HG03442 (cell line): ENCODE measurements at regions not wholly inside any gene's neighbourhood (a gene's known extent, or its start where the extent isn't known, plus 50 kb on each side); places are given as distances from the start of the nearest gene placed in this dataset.
"Not testable (repeated sequence)": the region's sequence is repeated elsewhere in the genome, so short reads cannot be mapped to it uniquely, and the experiment has no call there.

ENCODE experiments used
- ATAC-seq: cut with Tn5 transposase; IDR thresholded peaks from one replicate; pipeline ENCODE4 v1.9.1; 2021; ENCODE audit warnings: mild to moderate bottlenecking, moderate library complexity; ENCODE audit not compliant: unreplicated experiment

DNA sequence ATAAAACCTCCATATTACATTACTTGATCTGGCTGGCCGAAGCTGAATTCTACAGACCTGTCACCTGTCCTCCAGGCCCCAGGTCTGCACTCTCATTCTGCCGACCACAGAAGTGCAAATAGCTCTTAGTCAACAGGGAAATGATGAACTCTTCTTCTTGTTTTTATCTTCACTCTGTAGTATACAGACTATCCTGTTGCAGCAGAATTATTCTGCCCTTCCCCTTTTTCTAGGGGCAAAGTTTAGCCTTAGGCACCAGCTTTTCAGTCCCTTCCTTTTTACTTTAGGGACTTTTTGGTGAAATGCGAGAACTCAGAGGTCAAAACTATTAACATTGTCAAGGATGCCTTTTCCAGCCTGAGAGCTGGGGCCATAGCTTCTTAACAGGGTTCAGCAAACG lies 229.6 kb upstream of the EGLN3 start:
- ATAC-seq: no peak

DNA sequence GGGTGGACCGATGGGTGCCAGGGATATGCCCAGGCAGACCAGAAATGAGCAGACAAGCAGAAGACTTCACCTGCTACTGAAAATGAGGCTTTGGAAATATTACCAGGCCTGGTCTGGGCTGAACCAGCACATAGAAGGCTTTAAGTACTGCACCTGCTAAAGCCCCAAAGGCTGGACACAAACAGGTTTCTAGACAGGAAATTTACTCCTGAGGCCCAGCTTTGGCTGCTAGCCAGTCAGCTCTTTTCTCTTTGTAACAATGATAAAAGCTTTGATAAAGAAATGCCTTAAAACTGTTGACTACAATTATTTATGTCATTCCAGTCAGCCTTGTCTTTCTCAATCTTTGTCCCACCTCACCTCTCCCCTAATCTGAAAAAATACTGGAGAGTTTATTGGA lies 228.9 kb upstream of the EGLN3 start:
- ATAC-seq: no peak

DNA sequence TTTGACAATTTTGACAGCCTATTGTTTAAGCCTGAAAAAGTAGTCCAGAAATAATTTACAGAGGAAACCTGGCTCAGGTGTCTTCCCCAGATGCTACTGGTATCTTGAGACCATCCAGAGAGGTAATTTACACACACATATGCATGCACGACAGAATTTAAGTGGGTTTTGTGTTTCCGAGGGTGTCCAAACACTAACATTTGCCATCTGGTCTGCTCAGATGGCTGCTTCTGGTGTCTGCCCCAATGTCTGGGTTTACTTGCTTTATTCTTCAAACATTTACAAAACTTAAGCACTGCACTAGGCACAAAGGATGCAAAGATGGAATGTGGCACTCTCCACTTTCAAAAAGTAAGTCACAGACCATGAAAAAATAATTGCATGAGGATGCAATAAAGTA lies 226.6 kb upstream of the EGLN3 start:
- ATAC-seq: no peak

DNA sequence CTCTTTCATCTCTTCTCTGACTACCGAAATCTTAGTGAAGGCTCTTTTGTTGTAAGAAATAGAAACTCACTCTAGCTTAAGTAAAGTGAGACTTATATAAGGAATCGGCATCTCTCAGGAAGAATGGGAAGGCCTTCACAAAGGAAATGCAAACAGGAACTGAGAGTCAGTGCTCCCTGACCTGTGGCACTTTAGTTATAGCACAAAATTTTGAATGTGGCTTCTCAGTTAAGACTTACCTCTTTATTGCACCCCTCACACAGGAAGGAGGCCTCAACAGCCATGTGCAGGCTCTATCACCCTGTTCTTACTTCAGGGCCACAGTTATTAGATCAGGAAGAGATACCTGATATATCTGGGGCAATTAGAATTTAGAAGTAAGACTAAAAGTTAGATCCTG lies 224.7 kb upstream of the EGLN3 start:
- peak; percentile 66 for ATAC-seq

DNA sequence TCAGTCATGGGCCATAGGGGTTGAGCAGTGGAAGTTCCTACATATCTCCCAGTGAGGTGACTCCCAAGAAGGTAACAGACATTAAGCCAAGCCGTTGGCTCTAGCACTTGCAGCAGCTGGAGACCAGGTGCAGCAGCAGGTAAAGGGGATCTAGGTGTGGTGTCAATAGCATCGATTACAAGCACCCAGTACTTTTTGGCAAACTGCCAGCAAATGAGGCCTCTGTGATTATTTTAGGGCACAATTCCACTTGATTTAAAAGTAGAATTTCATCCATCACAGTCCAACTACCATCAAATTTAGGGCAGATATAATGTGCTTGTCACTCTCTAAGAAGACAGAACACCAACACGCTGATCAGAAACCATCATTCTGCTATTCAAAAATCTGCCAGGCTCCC lies 224.1 kb upstream of the EGLN3 start:
- no peak for ATAC-seq

DNA sequence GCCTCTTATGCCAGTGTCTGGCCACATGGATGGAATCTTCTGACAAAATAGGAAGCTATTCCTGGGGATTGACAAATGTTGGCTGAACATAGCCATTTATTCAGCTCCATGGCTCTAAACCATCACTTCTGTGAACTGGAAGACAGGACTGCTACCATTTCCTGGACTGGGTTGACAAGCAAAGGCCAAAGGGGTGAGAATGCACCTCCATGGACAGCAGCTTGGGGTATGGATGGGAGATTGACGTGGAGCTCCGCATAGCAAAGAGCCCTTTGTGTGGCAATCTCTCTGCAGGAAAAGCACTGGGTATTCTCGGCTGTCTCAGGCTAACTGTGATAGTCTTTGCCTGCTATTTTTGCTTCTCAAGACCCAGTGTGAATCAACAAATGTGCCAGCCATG lies 223.0 kb upstream of the EGLN3 start:
- no peak for ATAC-seq

DNA sequence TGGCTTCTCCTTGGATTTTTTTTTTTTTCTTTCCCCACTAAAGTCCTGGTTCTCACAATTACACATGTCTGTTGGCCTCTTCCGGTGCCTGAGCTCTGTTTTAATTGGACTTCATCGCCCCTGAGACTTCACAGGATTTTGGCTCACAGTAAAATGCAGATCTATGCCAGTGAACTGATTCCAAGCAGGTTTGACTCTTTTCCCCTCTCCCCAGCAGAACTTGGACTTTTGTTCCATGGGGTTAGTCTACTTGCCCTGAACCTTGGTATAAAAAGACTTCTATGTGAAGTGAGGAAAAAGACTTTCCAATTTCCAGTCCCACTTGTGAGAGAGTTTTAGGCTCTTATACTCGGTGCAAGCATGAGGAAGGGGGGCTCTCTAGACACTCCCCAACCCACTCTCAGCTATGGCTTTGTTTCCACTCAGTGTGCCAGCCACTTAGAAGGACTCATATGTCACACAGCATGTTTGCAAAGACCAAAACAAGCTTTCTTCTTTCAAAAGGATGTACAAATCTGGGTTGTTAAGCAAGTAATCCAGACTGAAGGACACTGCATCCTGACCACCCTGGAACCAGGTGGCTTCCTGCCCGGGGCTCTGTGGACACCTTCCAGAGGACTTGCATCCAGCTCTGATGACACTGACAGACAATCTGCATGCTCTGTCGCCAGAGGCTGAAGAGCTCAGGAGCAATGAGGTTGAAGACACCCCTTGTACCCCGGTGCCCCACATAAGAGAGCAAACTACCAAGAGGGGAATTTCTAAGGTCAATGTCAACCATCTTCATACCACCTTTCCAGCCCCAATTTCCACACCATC lies 221.9 kb upstream of the EGLN3 start:
- ATAC-seq: no peak

DNA sequence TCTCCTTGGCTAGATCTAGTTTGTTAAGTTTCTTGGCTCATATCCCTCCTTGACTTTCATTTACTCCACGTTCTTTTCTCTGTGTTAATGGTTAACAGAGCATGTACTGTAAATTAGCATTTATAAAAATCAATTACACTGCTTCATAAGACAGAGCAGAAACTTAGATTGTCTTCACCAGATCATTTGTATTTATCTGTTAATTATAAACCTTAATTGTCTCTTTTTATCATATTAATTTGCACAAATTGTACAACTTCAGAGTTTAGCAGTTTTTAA lies 221.2 kb upstream of the EGLN3 start:
- ATAC-seq: no peak

DNA sequence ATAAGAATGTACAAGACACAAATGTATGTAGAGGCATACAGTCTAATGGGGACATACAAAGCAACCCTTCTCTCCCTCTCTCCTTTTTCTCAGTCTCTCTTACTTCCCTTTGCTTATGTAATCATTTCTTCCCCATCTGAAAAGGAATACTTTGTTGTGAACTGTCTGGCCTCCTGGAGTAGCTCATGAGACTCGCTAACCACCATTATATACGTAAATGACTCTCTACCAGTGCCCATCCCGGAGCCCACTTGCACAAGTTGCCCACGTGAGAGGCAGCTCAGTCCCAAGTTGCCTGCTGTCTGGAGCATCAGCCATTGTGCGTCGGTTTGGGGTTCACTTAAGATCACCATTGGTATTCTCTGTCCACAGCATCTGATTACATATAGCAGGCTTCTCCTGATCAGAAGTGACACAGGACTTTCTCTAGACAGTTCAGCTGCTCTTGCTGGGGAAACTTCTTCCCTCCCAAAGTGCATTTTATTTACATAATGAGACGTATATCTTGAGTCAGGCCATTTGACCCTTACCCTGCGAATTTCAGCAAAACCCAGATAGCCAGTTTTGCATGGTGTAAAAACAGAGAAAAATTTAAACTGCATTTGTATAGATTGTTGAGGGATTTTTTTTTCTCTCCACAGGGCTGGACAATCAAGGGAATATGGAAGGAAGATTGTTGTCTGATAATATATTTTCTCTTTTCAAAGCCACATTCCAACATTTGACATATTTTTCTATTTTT lies 220.7 kb upstream of the EGLN3 start:
- no peak for ATAC-seq

DNA sequence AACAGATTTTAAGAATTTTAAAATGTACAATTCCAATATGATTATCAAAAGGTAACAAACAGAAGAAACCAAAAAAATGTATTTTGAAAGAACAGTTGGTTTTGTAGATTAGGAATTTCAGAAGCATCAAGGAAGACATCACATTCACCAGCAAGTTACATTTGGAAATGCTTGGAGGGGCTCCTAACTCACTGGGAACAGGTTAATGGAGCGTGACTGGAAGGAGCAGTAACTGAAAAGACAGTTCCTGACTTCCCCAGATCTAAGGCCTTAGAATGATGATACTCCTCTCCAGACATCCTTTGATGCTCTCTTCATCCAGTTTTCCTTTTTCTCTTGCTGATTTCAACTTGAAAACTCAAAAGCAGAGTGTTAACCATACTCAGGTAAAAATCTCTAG lies 220.0 kb upstream of the EGLN3 start:
- no peak for ATAC-seq

DNA sequence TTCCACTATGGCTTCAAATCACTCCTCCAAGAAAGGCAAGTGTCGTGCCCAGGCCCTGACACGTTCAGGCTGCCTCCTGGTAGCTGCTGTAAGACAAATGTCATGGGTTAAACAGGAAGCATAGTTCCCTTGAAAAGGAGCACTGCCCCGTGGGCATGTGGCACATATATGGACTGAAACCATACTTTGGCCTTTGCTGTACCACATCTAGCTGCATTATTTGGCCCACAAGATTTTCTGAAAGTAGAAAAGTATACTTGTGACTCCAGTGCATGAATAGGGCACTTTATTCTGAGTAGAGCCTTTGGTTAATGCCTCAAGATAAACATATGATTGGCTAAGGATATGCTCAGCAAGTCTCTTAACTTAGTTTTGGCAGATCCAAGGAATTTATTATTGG lies 218.7 kb upstream of the EGLN3 start:
- ATAC-seq: no peak

DNA sequence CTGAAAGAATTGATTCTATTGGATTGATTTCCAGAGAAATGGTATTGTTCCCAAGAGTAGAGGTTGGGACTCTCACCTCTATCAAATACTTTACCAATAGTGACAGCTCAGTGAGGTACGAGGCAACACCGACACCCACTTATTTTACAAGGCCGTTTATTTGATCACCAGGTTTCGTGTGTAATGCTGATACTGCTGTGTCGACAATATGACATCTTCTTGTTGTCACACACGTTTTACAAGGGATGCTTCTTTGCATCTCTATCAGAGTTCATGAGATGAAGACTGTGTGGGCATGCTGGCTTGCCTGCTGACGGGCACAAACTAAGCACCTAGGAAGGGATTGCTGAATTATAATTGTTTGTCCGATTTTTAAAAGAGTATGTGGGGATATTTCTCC lies 217.8 kb upstream of the EGLN3 start:
- ATAC-seq: no peak

DNA sequence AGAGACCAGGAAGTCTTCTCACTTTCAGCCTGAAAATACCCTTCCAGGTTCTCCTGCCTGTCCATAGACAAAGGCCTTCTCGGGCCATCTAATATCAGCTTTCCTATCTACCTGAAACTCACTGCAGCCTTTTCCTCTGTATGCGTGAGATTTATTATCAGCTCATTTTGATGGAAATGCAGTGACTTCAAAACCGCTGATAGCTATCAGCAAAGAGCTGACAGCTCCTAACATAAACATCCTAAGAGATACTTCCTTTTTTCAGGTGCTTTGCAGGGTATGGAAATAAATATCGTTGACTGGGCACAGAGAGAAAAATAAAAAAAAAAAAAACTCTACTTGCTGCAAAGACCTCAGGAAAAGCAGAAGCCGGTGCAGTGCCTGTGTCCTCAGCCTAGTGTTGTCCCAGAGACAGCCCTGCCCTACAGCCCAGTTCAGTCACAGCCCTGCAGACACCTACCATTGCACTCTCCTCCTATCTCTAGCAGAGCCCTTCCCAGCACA lies 215.0 kb upstream of the EGLN3 start:
- no peak for ATAC-seq

DNA sequence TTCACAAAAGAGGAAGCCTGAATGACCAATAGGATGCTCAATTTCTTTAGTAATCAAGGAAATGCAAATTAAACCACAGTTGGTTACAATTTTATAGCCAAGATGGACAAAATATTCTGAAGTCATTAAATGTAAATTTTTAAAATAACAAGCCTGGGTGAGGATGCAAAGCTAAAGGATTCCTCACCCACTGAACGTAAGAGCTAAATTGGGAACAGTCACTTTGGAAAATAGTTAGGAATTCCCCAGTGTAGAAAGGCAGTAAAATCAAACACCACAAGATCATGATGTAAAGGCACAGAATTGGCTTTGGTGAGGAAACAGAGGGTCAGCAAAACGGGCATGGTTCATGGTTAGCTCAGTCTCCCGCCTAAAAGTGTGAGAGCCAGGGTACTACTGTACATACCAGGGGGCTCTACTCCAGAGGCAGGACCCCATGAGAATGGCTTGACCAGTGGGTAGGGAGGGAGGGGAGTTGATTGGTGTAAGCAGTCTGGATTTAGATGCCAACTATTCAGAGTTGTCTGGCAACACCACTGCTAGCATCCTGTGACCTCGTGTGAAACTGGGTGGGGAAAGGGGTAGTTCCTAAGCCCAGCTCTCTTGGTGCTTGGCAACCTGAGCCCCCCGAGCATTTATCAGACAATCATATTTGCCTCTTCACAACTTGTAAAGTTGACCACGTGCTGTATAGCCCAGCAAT lies 213.4 kb upstream of the EGLN3 start:
- ATAC-seq: no peak

DNA sequence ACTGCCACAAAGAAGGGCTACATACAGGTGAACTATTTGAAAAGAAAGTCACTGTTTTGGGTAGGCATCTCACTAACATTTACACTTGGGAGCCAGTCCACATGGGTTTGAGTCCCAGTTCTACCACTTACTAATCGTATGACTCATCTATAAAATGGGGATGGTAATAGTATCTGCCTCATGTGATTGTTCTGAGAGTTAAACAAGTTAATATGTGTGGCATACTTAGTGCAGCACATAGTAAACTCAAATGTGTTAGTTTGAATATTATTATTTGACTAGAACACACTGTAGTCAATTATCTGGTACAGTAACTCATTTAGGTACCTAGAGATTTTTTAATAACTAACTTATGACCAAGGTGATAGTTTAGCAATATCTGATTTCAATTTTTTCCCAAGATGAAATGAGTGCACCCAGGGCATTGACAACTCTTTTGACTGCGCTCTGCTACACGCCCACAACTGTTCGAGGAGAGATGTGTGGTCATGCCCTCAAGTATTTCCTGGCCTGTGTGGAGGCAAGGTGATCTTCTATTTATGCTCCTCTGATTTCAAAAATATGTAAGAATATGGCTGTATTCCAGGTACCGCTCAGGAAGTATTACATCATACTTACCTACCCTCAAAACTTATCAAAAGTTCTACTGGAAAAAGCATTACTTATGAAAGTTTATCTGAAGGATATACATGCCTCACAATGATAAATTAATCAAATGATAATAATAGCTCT lies 210.6 kb upstream of the EGLN3 start:
- no peak for ATAC-seq

DNA sequence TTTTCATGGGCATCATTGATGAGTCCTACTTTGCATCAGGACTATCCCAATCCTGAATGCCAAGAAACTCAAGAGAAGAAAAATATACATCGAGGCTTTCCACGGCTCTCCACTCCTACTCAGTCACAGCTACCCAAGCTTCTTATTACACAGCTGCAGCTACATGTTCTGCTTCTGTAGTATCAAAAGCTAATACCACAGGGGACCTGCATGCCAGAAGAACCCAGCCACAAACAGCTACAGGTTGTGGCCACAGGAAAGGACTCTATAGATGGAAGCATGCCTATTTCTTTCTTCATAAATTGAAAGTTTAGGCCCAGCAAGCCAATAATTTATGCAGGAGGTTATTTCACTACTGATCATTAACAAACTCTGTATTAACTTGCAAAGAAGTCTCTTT lies 209.7 kb upstream of the EGLN3 start:
- ATAC-seq: no peak

DNA sequence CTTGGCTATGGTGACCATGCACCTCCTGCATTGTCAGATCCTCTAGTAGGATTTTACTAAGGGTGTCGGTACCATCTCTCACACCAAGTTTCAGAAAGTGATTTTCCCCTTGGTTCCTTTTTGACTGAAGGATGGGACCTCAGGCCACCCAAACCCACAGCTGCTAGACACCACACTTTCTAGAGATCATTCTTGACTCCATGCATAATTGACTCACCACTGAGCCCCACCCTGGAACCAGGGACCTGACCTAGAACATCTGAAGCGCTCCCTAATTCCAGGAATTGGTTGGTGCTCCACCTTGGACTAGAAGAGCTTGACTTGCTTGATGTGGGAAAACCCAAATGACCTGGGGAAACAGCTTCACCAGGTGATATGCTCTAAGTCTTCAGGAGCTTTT lies 206.8 kb upstream of the EGLN3 start:
- no peak for ATAC-seq

DNA sequence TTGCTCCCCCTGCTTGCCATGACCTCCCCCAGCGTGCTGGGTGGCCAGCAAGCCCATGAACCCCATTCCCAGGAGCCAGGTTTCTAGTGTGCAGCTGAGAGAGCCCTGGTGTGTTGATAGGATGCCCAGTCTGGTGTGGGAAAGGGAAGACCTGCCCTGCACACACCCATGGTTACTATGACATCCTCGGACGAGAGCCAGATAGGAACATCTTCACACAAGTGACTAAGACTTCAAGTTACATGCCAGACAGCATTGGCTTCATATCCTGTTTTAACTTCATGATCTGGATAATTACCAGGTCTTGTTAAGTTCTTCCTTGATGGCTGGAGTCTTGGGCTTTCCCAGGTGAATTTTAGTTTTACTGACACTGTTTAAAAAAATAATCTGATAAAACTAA lies 196.6 kb upstream of the EGLN3 start:
- no peak for ATAC-seq

DNA sequence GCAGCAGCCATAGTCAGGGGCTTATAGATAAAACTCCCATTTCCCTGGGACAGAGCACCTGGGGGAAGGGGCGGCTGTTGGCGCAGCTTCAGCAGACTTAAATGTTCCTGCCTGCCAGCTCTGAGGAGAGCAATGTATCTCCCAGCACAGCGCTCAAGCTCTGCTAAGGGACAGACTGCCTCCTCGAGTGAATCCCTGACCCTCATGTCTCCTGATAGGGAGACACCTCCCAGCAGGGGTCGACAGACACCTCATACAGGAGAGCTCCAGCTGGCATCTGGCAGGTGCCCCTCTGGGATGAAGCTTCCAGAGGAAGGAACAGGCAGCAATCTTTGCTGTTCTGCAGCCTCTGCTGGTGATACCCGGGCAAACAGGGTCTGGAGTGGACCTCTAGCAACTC lies 189.3 kb upstream of the EGLN3 start:
- ATAC-seq: not testable (repeated sequence)

DNA sequence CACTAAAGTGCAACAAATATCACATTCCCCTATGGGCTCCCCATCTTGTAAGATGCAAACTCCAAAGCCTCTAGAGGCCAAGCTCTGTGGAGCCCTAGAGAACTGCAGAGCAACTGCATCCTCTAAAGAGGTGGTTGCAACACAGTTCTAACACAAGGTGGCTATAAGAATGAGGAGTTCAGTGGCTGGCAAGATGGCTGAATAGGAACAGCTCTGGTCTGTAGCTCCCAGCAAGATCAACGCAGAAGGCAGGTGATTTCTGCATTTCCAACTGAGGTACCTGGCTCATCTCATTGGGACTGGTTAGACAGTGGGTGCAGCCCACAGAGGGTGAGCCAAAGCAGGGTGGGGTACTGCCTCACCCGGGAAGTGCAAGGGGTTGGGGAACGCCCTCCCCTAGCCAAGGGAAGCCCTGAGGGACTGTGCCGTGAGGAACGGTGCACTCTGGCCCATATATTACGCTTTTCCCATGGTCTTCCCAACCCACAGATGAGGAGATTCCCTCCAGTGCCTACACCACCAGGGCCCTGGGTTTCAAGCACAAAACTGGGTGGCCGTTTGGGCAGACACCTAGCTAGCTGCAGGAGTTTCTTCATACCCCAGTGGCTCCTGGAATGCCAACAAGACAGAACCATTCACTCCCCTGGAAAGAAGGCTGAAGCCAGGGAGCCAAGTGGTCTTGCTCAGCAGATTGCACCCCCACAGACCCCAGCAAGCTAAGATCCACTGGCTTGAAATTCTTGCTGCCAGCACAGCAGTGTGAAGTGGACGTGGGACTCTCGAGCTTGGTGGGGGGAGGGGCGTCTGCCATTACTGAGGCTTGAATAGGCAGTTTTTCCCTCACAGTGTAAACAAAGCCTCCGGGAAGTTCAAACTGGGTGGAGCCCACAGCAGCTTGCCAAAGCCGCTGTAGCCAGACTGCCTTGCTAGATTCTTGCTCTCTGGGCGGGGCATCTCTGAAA lies 188.6 kb upstream of the EGLN3 start:
- ATAC-seq: not testable (repeated sequence)
